ENCODE measurements at regions not wholly inside any gene's neighbourhood (a gene's known extent, or its start where the extent isn't known, plus 50 kb on each side); places are given as distances from the start of the nearest gene placed in this dataset.
"Not testable (repeated sequence)": the region's sequence is repeated elsewhere in the genome, so short reads cannot be mapped to it uniquely, and the experiment has no call there.

GRCh38 chr9:68593760-68594159, 53.1 kb upstream of the TMEM252 start:
- H3K4me1 Mint-ChIP-seq; H3K27ac ChIP-seq (ENCODE audit: low read depth, low read length); intact Hi-C loops (cut with micrococcal nuclease); H3K36me3 Mint-ChIP-seq; DNase-seq; H3K27ac Mint-ChIP-seq; H3K4me3 ChIP-seq (ENCODE audit: low read length in 2 of 2); POLR2A ChIA-PET (ENCODE audit: partially characterized antibody); H3K9me3 ChIP-seq (ENCODE audit: control insufficient read depth in 1 of 2, low read length in 2 of 2); H3K4me3 Mint-ChIP-seq; H3K36me3 ChIP-seq (ENCODE audit: insufficient read depth, low read length); H3K27me3 ChIP-seq (ENCODE audit: insufficient read depth, low read length); H3K4me1 ChIP-seq (ENCODE audit: insufficient read depth, low read length): not testable (repeated sequence)
- Mint-ChIP-seq H3K9me3 (peaks cover 0 to 14% (median 5%) of the 10 kb centered on the region in 8 donors), H3K27me3 (peaks cover 13 to 15% of the 10 kb centered on the region in 2 donors)
- CTCF ChIA-PET (ENCODE audit: partially characterized antibody) = interaction anchor here (1.2 kb wide), 1 partner anchor 10 kb away, joined by 4 read pairs; no protein-coding TSS in a partner anchor

- H3K9me3 Mint-ChIP-seq = peaks cover 0 to 10% (median 4%) of the 10 kb centered on the region in 8 donors
- Histone ChIP-seq H3K27ac (ENCODE audit: low read depth, low read length) (no peak overlapping the region), H3K4me3 (ENCODE audit: low read length in 2 of 2) (no peak overlapping the region), H3K4me1 (ENCODE audit: insufficient read depth, low read length) (no peaks in the 10 kb centered on the region), H3K36me3 (ENCODE audit: insufficient read depth, low read length) (no peaks in the 10 kb centered on the region), H3K27me3 (ENCODE audit: insufficient read depth, low read length) (no peaks in the 10 kb centered on the region), H3K9me3 (ENCODE audit: control insufficient read depth in 1 of 2, low read length in 2 of 2) (no peaks in the 10 kb centered on the region)
- DNase-seq = no peak
- ChIA-PET CTCF (ENCODE audit: partially characterized antibody) (interaction anchor here (1.2 to 1.5 kb wide), 2 partner anchors 36 to 403 kb away, joined by 3 read pairs; no protein-coding TSS in a partner anchor), POLR2A (ENCODE audit: partially characterized antibody) (no interaction called here)
- peaks cover 9 to 15% of the 10 kb centered on the region in 2 donors for H3K27me3 Mint-ChIP-seq
- intact Hi-C loops (cut with micrococcal nuclease) = no loop called here
- H3K4me1 Mint-ChIP-seq = no peaks in the 10 kb centered on the region
- H3K4me3 Mint-ChIP-seq = no peak overlapping the region
- H3K27ac Mint-ChIP-seq = no peak overlapping the region
- H3K36me3 Mint-ChIP-seq = no peaks in the 10 kb centered on the region
Measured at GRCh38 chr9:68595868-68596267, 55.2 kb upstream of the TMEM252 start.

DNA sequence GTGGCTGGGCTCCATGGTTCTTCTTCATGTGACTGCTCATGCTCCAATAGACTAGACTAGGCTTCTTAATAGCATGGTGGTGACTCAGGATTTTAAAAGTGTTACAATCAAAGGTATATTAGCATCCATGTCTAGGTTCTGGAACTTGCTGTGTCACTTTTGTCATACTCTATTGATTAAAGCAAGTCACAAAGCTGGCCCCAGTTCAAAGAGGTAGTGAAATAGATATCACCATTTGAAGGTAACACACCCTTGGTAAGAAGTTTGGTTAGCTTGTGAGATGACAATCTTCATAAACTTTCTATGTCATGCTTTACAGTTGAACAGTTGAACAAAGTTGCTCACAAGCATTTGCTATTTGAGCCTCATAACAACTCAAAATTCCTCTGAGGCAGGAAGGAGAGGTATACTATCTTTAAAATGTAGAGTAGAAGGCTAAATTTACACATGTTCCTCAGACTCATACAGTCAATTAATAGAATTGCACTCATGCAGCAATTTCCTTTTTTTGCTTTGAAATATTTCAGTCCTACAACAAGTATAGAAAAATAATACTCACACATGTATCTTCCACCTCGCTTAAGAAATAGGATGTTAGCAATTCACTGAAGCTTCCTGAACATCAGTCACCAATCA, 56.8 kb upstream of the TMEM252 start:
- Histone ChIP-seq H3K36me3 (ENCODE audit: insufficient read depth, low read length) (no peaks in the 10 kb centered on the region), H3K27ac (ENCODE audit: low read depth, low read length) (no peak overlapping the region), H3K4me3 (ENCODE audit: low read length in 2 of 2) (no peak overlapping the region), H3K9me3 (ENCODE audit: control insufficient read depth in 1 of 2, low read length in 2 of 2) (no peaks in the 10 kb centered on the region), H3K4me1 (ENCODE audit: insufficient read depth, low read length) (no peaks in the 10 kb centered on the region), H3K27me3 (ENCODE audit: insufficient read depth, low read length) (no peaks in the 10 kb centered on the region)
- intact Hi-C loops (cut with micrococcal nuclease) = no loop called here
- H3K9me3 Mint-ChIP-seq = peaks cover 0 to 9% (median 3%) of the 10 kb centered on the region in 8 donors
- H3K4me1 Mint-ChIP-seq = no peaks in the 10 kb centered on the region
- peaks cover 9 to 13% of the 10 kb centered on the region in 2 donors for H3K27me3 Mint-ChIP-seq
- ChIA-PET CTCF (ENCODE audit: partially characterized antibody) (no interaction called here), POLR2A (ENCODE audit: partially characterized antibody) (no interaction called here)
- H3K4me3 Mint-ChIP-seq = no peak overlapping the region
- no peak for DNase-seq
- H3K36me3 Mint-ChIP-seq = no peaks in the 10 kb centered on the region
- no peak overlapping the region for H3K27ac Mint-ChIP-seq

DNA sequence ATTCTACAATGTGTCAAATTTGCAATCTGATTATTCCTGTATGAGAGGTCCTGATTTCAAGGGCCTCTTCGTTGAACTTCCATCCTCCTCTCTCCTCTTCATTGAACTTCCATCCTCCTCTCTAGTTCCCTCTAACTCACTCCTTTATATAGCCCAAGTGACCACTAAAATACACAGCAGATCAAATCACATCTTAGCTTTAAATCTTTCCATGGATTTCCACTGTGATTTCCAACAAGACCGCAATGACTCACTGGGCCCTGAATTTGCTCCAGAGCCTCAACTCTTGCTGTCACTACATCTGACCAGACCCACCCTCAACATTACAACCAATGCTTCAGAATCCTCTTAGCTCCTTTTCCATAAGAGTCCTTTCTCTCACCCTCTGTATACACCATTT, 59.1 kb upstream of the TMEM252 start:
- no peak overlapping the region for H3K27ac ChIP-seq (ENCODE audit: low read depth, low read length)
- Mint-ChIP-seq H3K27ac (no peak overlapping the region), H3K27me3 (peaks cover 8 to 23% of the 10 kb centered on the region in 2 donors), H3K4me3 (no peak overlapping the region), H3K36me3 (no peaks in the 10 kb centered on the region), H3K4me1 (no peaks in the 10 kb centered on the region), H3K9me3 (peaks cover 0 to 8% (median under 1%) of the 10 kb centered on the region in 8 donors)
- POLR2A ChIA-PET (ENCODE audit: partially characterized antibody) = no interaction called here
- H3K27me3 ChIP-seq (ENCODE audit: insufficient read depth, low read length) = no peaks in the 10 kb centered on the region
- DNase-seq = no peak
- no peaks in the 10 kb centered on the region for H3K4me1 ChIP-seq (ENCODE audit: insufficient read depth, low read length)
- intact Hi-C loops (cut with micrococcal nuclease) = no loop called here
- no peaks in the 10 kb centered on the region for H3K36me3 ChIP-seq (ENCODE audit: insufficient read depth, low read length)
- no peaks in the 10 kb centered on the region for H3K9me3 ChIP-seq (ENCODE audit: control insufficient read depth in 1 of 2, low read length in 2 of 2)
- CTCF ChIA-PET (ENCODE audit: partially characterized antibody) = no interaction called here
- H3K4me3 ChIP-seq (ENCODE audit: low read length in 2 of 2) = no peak overlapping the region

DNA sequence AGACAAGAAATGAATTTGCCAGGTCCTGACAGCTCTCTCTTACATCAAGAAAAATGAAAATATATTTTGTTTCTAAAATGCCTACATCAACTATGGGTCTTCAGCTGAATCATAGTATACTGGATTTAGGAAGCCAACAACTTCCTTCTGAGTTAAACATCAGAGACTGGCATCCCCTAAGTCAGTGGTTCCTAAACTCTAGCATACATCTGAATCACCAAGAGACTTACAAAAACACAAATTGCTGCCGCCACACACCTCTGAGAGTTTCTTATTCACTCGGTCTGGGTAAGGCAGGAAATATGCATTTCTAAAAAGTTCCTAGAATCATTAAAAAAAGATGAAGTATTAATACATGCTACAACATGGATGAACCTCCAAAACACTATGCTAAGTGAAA, 60.4 kb upstream of the TMEM252 start:
- intact Hi-C loops (cut with micrococcal nuclease) = no loop called here
- ChIA-PET CTCF (ENCODE audit: partially characterized antibody) (no interaction called here), POLR2A (ENCODE audit: partially characterized antibody) (no interaction called here)
- Mint-ChIP-seq H3K4me1 (no peaks in the 10 kb centered on the region), H3K36me3 (no peaks in the 10 kb centered on the region), H3K27ac (no peak overlapping the region), H3K27me3 (peaks cover 10 to 16% of the 10 kb centered on the region in 2 donors), H3K4me3 (no peak overlapping the region), H3K9me3 (no peaks in the 10 kb centered on the region)
- Histone ChIP-seq H3K27me3 (ENCODE audit: insufficient read depth, low read length) (no peaks in the 10 kb centered on the region), H3K4me1 (ENCODE audit: insufficient read depth, low read length) (no peaks in the 10 kb centered on the region), H3K27ac (ENCODE audit: low read depth, low read length) (no peak overlapping the region), H3K4me3 (ENCODE audit: low read length in 2 of 2) (no peak overlapping the region), H3K9me3 (ENCODE audit: control insufficient read depth in 1 of 2, low read length in 2 of 2) (no peaks in the 10 kb centered on the region), H3K36me3 (ENCODE audit: insufficient read depth, low read length) (no peaks in the 10 kb centered on the region)
- DNase-seq = no peak

DNA sequence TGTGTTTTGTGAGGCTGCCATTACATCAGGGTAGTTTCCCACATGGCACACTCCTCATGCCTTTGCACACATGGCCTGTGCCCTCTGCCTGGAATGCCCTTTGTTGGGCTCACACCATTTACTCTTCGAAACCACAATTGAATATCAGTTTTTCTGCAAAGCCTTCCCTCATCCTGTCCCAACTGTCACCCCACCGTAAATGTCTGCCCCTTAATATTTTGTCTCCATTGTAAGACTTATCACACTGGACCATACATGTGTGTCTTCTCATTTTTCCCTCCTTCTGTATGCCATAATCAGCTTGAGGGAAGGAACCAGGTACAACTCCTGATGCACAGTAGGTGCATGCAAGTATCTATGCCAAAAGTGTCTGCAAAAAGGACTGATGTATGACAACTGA, 62.7 kb upstream of the TMEM252 start:
- H3K4me1 Mint-ChIP-seq = no peaks in the 10 kb centered on the region
- no peaks in the 10 kb centered on the region for H3K36me3 Mint-ChIP-seq
- H3K4me1 ChIP-seq (ENCODE audit: insufficient read depth, low read length) = no peaks in the 10 kb centered on the region
- H3K36me3 ChIP-seq (ENCODE audit: insufficient read depth, low read length) = no peaks in the 10 kb centered on the region
- H3K27me3 Mint-ChIP-seq = peaks cover 12 to 18% of the 10 kb centered on the region in 2 donors
- H3K9me3 ChIP-seq (ENCODE audit: control insufficient read depth in 1 of 2, low read length in 2 of 2) = no peaks in the 10 kb centered on the region
- no peak overlapping the region for H3K4me3 ChIP-seq (ENCODE audit: low read length in 2 of 2)
- peaks cover 3% of the 10 kb centered on the region for H3K27me3 ChIP-seq (ENCODE audit: insufficient read depth, low read length)
- POLR2A ChIA-PET (ENCODE audit: partially characterized antibody) = no interaction called here
- intact Hi-C loops (cut with micrococcal nuclease) = no loop called here
- no peak overlapping the region for H3K27ac Mint-ChIP-seq
- DNase-seq = no peak
- H3K27ac ChIP-seq (ENCODE audit: low read depth, low read length) = no peak overlapping the region
- no peaks in the 10 kb centered on the region for H3K9me3 Mint-ChIP-seq
- CTCF ChIA-PET (ENCODE audit: partially characterized antibody) = no interaction called here
- H3K4me3 Mint-ChIP-seq = no peak overlapping the region

DNA sequence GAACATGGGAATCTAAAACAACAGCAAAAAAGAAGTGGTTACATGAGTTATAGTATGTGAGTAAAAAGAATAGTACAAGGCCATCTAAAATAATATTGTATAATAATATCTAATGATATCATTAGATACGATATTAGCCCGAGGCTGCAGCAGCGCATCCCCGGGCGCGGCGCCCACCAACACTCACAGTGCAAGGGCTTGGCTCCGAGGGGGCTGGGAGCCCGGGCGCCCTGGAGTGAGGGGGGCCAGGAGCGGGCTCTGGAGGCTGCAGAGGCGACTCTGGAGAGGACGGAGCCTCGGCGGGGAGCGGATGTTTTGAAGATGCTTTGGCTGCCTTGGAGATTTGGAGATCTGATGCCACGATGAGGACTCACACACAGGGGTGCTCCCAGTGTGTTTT, 68.1 kb upstream of the TMEM252 start:
- no peak overlapping the region for H3K27ac Mint-ChIP-seq
- H3K27me3 Mint-ChIP-seq = peaks cover 6 to 9% of the 10 kb centered on the region in 2 donors
- intact Hi-C loops (cut with micrococcal nuclease) = no loop called here
- Histone ChIP-seq H3K27me3 (ENCODE audit: insufficient read depth, low read length) (peaks cover 3% of the 10 kb centered on the region), H3K27ac (ENCODE audit: low read depth, low read length) (no peak overlapping the region), H3K4me1 (ENCODE audit: insufficient read depth, low read length) (no peaks in the 10 kb centered on the region), H3K9me3 (ENCODE audit: control insufficient read depth in 1 of 2, low read length in 2 of 2) (no peaks in the 10 kb centered on the region), H3K36me3 (ENCODE audit: insufficient read depth, low read length) (no peaks in the 10 kb centered on the region), H3K4me3 (ENCODE audit: low read length in 2 of 2) (no peak overlapping the region)
- H3K36me3 Mint-ChIP-seq = no peaks in the 10 kb centered on the region
- no peaks in the 10 kb centered on the region for H3K4me1 Mint-ChIP-seq
- no peaks in the 10 kb centered on the region for H3K9me3 Mint-ChIP-seq
- ChIA-PET POLR2A (ENCODE audit: partially characterized antibody) (no interaction called here), CTCF (ENCODE audit: partially characterized antibody) (no interaction called here)
- no peak overlapping the region for H3K4me3 Mint-ChIP-seq
- DNase-seq = no peak

All from CD4-positive, alpha-beta memory T cell (primary cell).